Activated CD4-positive, alpha-beta T cell treated with anti-CD3 and anti-CD28 coated beads for 1 hour (primary cell): ENCODE measurements at regions not wholly inside any gene's neighbourhood (a gene's known extent, or its start where the extent isn't known, plus 50 kb on each side); places are given as distances from the start of the nearest gene placed in this dataset.

Experiments
- DNase-seq: peaks from one replicate; pipeline ENCODE4 v3.0.0-alpha.2; 2020

GRCh38 chr1:59156526-59157199 is 140.2 kb upstream of the FGGY start:
- DNase-seq: no peak

- no peak for DNase-seq
Observed at GRCh38 chr1:59158321-59158720, 138.6 kb upstream of the FGGY start.

GRCh38 chr1:59159557-59160203 is 137.2 kb upstream of the FGGY start:
- DNase-seq: no peak

GRCh38 chr1:59161136-59161535 is 135.8 kb upstream of the FGGY start:
- no peak for DNase-seq

- no peak for DNase-seq
Observed at GRCh38 chr1:59162665-59163064, 134.2 kb upstream of the FGGY start.

GRCh38 chr1:59163268-59164092 is 133.4 kb upstream of the FGGY start:
- no peak for DNase-seq

- no peak for DNase-seq
Observed at GRCh38 chr1:59164371-59164770, 132.5 kb upstream of the FGGY start.

GRCh38 chr1:59165353-59165752 is 131.5 kb upstream of the FGGY start:
- no peak for DNase-seq

- DNase-seq: no peak
Observed at GRCh38 chr1:59169703-59170102, 127.2 kb upstream of the FGGY start.

GRCh38 chr1:59170659-59171058 is 126.2 kb upstream of the FGGY start:
- DNase-seq: no peak

GRCh38 chr1:59171788-59172187 is 125.1 kb upstream of the FGGY start:
- DNase-seq: no peak

- DNase-seq: no peak
Observed at GRCh38 chr1:59172693-59173092, 124.2 kb upstream of the FGGY start.

- DNase-seq: no peak
Observed at GRCh38 chr1:59173721-59174120, 123.2 kb upstream of the FGGY start.

- DNase-seq: no peak
Observed at GRCh38 chr1:59176471-59176870, 120.4 kb upstream of the FGGY start.

- DNase-seq: no peak
Observed at GRCh38 chr1:59177756-59178155, 119.1 kb upstream of the FGGY start.

GRCh38 chr1:59178339-59179187 is 118.3 kb upstream of the FGGY start:
- DNase-seq: no peak

GRCh38 chr1:59179673-59180072 is 117.2 kb upstream of the FGGY start:
- no peak for DNase-seq

- DNase-seq: no peak
Observed at GRCh38 chr1:59180735-59181134, 116.2 kb upstream of the FGGY start.

- no peak for DNase-seq
Observed at GRCh38 chr1:59183749-59184317, 113.1 kb upstream of the FGGY start.

GRCh38 chr1:59184365-59184905 is 112.5 kb upstream of the FGGY start:
- no peak for DNase-seq

GRCh38 chr1:59185163-59185860 is 111.6 kb upstream of the FGGY start:
- DNase-seq: no peak

GRCh38 chr1:59186656-59187055 is 110.2 kb upstream of the FGGY start:
- DNase-seq: no peak
